ENCODE measurements at regions not wholly inside any gene's neighbourhood (a gene's known extent, or its start where the extent isn't known, plus 50 kb on each side); places are given as distances from the start of the nearest gene placed in this dataset.

- no peak for DNase-seq (ENCODE audit: low spot score)
These were observed 354.4 kb upstream of the DACH1 start for GRCh38 chr13:72221276-72221962.

DNA sequence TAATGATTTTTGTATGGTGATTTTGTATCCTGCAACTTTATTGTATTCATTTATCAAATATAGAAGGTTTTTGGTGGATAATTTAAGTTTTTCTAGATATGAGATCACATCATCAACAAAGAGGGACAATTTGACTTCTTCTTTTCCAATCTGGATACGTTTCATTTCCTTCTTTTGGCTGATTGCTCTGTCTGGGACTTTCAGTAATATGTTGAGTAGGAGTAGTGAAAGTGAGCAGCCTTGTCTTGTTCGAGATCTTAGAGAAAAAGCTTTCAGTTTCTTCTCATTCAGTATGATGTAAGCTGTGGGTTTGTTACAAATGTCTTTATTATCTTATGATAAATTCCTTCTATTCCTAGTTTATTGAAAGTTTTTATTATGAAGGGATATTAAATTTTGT, 352.0 kb upstream of the DACH1 start:
- DNase-seq (ENCODE audit: low spot score): no peak

GRCh38 chr13:72217142-72217541, 350.1 kb upstream of the DACH1 start:
- no peak for DNase-seq (ENCODE audit: low spot score)

GRCh38 chr13:72208112-72208645, 341.2 kb upstream of the DACH1 start:
- DNase-seq (ENCODE audit: low spot score): no peak

GRCh38 chr13:72205773-72206172, 338.8 kb upstream of the DACH1 start:
- no peak for DNase-seq (ENCODE audit: low spot score)

- no peak for DNase-seq (ENCODE audit: low spot score)
These were observed 337.3 kb upstream of the DACH1 start for GRCh38 chr13:72204291-72204690.

GRCh38 chr13:72201726-72202125, 334.7 kb upstream of the DACH1 start:
- DNase-seq (ENCODE audit: low spot score): no peak

DNA sequence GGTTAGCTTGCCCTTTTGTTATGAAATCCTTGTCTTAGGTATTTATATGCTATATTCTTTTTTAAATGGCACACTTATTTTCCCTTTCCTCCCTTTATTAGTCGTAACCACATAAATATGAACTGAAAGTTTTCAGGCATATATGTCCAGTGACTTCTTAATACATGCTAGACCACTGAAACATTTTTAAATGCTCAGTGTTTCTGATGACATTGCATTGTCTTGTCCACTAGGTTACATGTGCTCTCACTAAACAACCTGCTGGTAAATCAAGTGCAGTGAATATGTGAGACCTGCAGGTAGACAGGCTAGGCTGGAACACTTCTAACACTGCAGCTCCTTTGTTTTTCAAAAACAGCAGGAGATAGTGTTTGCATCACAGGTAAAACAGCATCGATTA, 332.6 kb upstream of the DACH1 start:
- no peak for DNase-seq (ENCODE audit: low spot score)

DNA sequence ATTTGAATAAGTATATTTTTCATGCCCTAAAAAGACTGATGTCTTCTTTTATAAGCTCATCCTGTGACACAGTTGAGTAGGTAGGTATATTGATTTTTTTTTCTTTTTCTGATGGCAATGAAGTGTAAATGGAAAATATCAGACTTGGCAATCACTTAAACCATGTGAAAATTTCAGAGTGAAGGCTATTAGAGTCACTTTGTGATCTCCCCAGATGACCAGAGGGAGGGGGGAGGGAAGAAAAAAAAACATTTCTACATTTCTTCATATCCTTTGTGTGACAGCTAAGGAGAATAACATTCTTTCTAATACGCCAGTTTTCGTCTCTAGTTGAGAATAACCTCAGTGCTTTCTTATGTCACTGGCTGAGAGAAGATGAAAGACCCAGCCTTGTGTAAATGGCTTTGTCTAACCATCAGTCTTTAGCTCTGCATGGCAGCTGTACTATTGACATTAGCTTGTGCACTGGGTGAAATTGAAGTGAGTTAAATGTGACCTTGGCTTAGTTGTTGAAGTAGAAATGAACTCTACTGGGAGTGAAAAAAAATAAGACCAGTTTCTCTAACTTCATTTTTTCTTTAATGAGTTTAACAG, 332.1 kb upstream of the DACH1 start:
- DNase-seq (ENCODE audit: low spot score): no peak

- no peak for DNase-seq (ENCODE audit: low spot score)
These were observed 331.0 kb upstream of the DACH1 start for GRCh38 chr13:72198042-72198441.

GRCh38 chr13:72195044-72195704, 328.2 kb upstream of the DACH1 start:
- no peak for DNase-seq (ENCODE audit: low spot score)

GRCh38 chr13:72194523-72194922, 327.5 kb upstream of the DACH1 start:
- DNase-seq (ENCODE audit: low spot score): no peak

DNA sequence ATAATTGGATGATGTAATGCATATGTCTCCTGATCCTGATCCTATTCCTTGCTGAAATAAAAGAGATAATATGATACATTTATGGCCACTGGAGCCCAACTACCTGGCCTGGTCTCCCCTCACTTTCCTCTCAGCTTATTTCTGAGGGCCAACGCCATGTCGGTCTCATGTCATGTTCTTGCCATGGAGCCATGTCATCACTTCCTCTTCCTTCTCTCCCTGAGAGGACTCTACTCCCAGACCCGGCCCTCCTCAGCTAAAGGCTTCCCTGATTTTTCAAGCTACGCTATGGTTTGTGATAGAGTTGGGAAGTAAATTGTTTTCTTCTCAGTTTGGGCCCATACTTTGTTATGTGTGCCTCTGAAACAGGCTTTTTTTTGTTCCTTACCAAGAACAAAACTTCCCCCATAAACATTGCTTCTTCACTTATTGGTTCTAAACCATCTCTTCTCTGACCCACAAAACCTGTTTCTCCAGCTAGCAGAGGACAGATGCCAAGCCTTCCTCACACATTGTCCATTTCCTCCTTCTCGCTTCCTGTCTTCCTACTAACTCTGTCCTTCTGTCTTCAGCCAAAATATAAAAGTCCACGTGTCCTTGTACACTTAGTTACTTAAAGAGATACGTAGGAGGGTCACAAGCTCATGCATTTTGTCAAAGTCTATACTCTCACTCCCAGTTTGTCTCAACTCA, 319.9 kb upstream of the DACH1 start:
- no peak for DNase-seq (ENCODE audit: low spot score)

DNA sequence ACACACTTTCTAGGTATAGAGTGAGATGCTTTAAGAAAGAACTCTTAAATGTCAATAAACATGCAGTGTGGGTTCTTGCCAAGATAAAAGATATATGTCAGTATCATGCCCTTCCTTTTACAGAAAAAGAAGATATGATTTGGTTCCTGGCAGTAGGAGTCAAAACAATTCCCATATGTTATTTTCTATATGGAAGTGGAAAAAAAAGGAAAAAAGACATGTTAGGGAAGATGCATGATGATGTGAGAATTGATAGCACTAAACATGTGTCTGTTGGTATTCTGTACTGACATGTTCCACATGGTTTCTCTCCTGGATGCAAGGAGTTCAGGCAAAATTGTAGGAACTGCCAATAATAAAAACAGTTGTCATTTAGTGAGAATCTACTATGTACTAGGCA, 318.8 kb upstream of the DACH1 start:
- no peak for DNase-seq (ENCODE audit: low spot score)

DNA sequence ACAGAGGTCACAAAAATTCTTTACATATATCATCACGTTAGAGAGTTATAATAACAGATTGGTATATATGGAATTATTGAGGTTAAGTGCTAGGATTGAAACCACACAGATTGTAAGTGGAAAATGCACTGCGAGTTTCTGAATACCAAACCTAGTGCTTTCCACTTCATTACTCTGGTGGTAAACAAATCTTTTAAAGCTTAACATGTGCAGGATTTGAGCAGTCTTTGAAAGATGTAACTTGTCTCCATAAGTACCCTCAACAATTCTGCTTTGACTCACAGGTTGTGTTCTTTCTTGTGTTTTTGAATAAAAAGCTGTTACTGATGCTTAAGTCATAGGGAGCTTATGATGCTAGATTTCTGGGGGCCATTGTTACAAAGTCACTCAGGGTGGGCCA, 314.7 kb upstream of the DACH1 start:
- DNase-seq (ENCODE audit: low spot score): no peak

- DNase-seq (ENCODE audit: low spot score): no peak
These were observed 313.4 kb upstream of the DACH1 start for GRCh38 chr13:72180253-72180952.

DNA sequence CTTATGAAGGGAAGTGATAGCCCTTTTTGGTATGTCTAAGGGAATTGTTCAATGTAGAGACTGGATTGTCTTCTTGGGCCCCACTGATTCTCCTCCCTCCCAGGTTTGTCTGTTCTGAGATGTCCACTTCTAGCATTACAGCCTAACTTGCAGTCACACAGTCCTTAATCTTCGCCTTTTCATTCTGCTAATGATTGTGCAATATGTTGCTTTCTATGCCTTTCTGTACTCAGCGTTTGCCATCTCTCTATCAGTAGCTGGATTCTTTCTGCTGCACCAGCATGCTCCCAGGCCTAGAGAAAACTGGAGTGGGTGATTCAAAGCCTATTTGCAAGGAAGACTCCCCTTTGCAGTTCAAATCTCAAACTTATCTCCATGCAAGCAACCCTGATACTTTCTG, 307.5 kb upstream of the DACH1 start:
- no peak for DNase-seq (ENCODE audit: low spot score)

GRCh38 chr13:72170571-72170970, 303.6 kb upstream of the DACH1 start:
- DNase-seq (ENCODE audit: low spot score): no peak

GRCh38 chr13:72168126-72168855, 301.3 kb upstream of the DACH1 start:
- no peak for DNase-seq (ENCODE audit: low spot score)

- DNase-seq (ENCODE audit: low spot score): no peak
These were observed 299.2 kb upstream of the DACH1 start for GRCh38 chr13:72166102-72166650.

GRCh38 chr13:72165276-72165675, 298.3 kb upstream of the DACH1 start:
- no peak for DNase-seq (ENCODE audit: low spot score)
